ENCODE measurements at regions not wholly inside any gene's neighbourhood (a gene's known extent, or its start where the extent isn't known, plus 50 kb on each side); places are given as distances from the start of the nearest gene placed in this dataset.

DNA sequence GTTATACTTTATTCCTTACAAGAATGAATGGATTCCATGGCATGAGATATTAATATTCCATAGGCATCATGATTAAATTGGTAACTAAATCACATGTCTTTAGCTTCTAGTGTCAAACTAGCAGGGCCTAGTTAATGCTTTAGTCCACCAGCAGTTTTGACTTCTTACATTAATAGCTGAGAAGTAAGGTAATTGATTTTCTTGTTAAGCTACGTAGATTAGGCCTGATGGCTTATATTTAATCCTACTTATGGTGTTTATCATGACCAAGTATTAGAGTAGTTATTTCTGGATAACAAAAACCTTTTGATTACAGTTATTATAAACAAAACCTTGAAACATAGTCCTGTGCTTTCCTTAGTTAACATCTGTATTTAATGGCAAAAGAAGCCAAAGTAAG is 184.5 kb downstream of the TANC2 start:
- Histone ChIP-seq H3K23me2 (ENCODE audit: insufficient read length, low read depth, low read length, poor library complexity, severe bottlenecking) (no peaks in the 10 kb centered on the region), H4K91ac (ENCODE audit: insufficient read length, low read depth, low read length) (no peak overlapping the region), H3K4me1 (ENCODE audit: insufficient read depth, low read length) (no peaks in the 10 kb centered on the region; the same call in 1 of the 2 replicates), H2BK20ac (ENCODE audit: low read depth, low read length, poor library complexity, severe bottlenecking) (no peak overlapping the region), H3T11ph (ENCODE audit: low read length) (no peak overlapping the region), H2BK120ac (ENCODE audit: low read depth, low read length, poor library complexity, severe bottlenecking) (no peak overlapping the region), H3K9me3 (ENCODE audit: control insufficient read depth, low read depth, low read length) (no peaks in the 10 kb centered on the region), H2BK15ac (ENCODE audit: low read depth, low read length) (no peak overlapping the region), H3K27me3 (ENCODE audit: insufficient read depth, low read length) (no peaks in the 10 kb centered on the region), H4K8ac (replicated peaks; ENCODE audit: insufficient read length, low read depth, low read length) (no peak overlapping the region), H4K20me1 (ENCODE audit: control insufficient read depth, insufficient read depth, insufficient read length) (no peaks in the 10 kb centered on the region), H3K27ac (ENCODE audit: insufficient read length, low read depth, low read length) (no peak overlapping the region), H2AK5ac (ENCODE audit: insufficient read length, low read length) (no peak overlapping the region), H3K23ac (ENCODE audit: insufficient read length, low read depth, low read length) (no peak overlapping the region), H3K79me2 (ENCODE audit: insufficient read depth, low read length) (no peaks in the 10 kb centered on the region), H3K14ac (ENCODE audit: insufficient read depth, low read length) (no peak overlapping the region), H2BK12ac (ENCODE audit: insufficient read length, low read depth, low read length) (no peak overlapping the region), H2BK5ac (ENCODE audit: insufficient read length, low read length) (no peak overlapping the region), H3K9ac (ENCODE audit: extremely low read depth, insufficient read length, low read length) (no peak overlapping the region), H4K5ac (ENCODE audit: insufficient read length, low read depth, low read length) (no peak overlapping the region), H3K56ac (ENCODE audit: insufficient read length, low read depth, low read length) (no peak overlapping the region), H2AFZ (ENCODE audit: low read length) (no peak overlapping the region), H3K79me1 (ENCODE audit: insufficient read depth, low read depth, low read length, poor library complexity, severe bottlenecking) (no peaks in the 10 kb centered on the region), H3K4me2 (ENCODE audit: insufficient read depth, insufficient read length, low read length) (no peak overlapping the region), H3K4ac (ENCODE audit: low read depth, low read length) (no peak overlapping the region), H3K18ac (ENCODE audit: insufficient read length, low read depth, low read length) (no peak overlapping the region)
- TF ChIP-seq, protein P1, sequence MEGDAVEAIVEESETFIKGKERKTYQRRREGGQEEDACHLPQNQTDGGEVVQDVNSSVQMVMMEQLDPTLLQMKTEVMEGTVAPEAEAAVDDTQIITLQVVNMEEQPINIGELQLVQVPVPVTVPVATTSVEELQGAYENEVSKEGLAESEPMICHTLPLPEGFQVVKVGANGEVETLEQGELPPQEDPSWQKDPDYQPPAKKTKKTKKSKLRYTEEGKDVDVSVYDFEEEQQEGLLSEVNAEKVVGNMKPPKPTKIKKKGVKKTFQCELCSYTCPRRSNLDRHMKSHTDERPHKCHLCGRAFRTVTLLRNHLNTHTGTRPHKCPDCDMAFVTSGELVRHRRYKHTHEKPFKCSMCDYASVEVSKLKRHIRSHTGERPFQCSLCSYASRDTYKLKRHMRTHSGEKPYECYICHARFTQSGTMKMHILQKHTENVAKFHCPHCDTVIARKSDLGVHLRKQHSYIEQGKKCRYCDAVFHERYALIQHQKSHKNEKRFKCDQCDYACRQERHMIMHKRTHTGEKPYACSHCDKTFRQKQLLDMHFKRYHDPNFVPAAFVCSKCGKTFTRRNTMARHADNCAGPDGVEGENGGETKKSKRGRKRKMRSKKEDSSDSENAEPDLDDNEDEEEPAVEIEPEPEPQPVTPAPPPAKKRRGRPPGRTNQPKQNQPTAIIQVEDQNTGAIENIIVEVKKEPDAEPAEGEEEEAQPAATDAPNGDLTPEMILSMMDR (conservative IDR thresholded peaks at IDR 0.05), result no peak
- no peak for DNase-seq
- no peaks in the 10 kb centered on the region for H3K36me3 Mint-ChIP-seq (ENCODE audit: insufficient read depth in 1 of 3, low read depth in 3 of 3)
- H3K27ac Mint-ChIP-seq, result no peak overlapping the region
- H3K4me1 Mint-ChIP-seq, result peaks cover 31% of the 10 kb centered on the region in 2 experiments
- WGBS (ENCODE audit: extremely low coverage, insufficient read length, low lambda C conversion rate), result no CpG with 5 or more reads among the region's 1 CpG
- no peaks in the 10 kb centered on the region for H3K9me3 Mint-ChIP-seq
- no peaks in the 10 kb centered on the region for H3K27me3 Mint-ChIP-seq (ENCODE audit: low read depth)
- H3K4me3 Mint-ChIP-seq, result no peak overlapping the region
